Thyroid gland (tissue), 4 donors: ENCODE measurements at regions not wholly inside any gene's neighbourhood (a gene's known extent, or its start where the extent isn't known, plus 50 kb on each side); places are given as distances from the start of the nearest gene placed in this dataset.

ENCODE experiments used
- DNase-seq, 2 donors: peaks; one replicate each; pipeline ENCODE4 v3.0.0-alpha.2; 2019
- H3K27ac ChIP-seq, 3 donors: fragments of 200-600 bp; sonication (generic); 1 replicate in 2 of 3; 2 replicates in 1 of 3; pipeline ENCODE4 v1.5.1; 2016 to 2019; ENCODE audit warnings: mild to moderate bottlenecking in 1 of 3, moderate library complexity in 1 of 3
- H3K27me3 ChIP-seq: fragments of 200-600 bp; sonication (generic); one replicate; pipeline ENCODE4 v1.5.1; 2019
- H3K36me3 ChIP-seq, 2 donors: fragments of 200-600 bp; sonication (generic); one replicate each; pipeline ENCODE4 v1.5.1; 2016 to 2019
- H3K4me1 ChIP-seq, 2 donors: fragments of 200-600 bp; sonication (generic); one replicate each; pipeline ENCODE4 v1.5.1; 2017 to 2019
- H3K4me3 ChIP-seq, 3 donors: fragments of 200-600 bp; sonication (generic); replicated peaks in 1 of 3; 1 replicate in 2 of 3; 2 replicates in 1 of 3; pipeline ENCODE4 v1.5.1; 2016; ENCODE audit warnings: mild to moderate bottlenecking in 1 of 3
- H3K9me3 ChIP-seq: fragments of 200-600 bp; sonication (generic); one replicate; pipeline ENCODE4 v1.5.1; 2017
- POLR2A ChIP-seq, 2 donors: fragments of 450-650 bp; IDR thresholded peaks; one replicate each; pipeline ENCODE4 v1.6.1; 2017; ENCODE audit warnings: antibody characterized with exemption in 2 of 2, mild to moderate bottlenecking in 2 of 2, moderate library complexity in 1 of 2
- WGBS, 2 donors: methylation state at CpG; one replicate each; pipeline ENCODE4 v1.1.5; 2017; 5-methylcytosine and 5-hydroxymethylcytosine counted together
- intact Hi-C: fragments of 100-400 bp; cut with DNase I; formaldehyde crosslinking; loops from one replicate; pipeline ENCODE4 v1.15.1; 2023
- TF ChIP-seq, protein P1 (sequence below), 6 experiments: fragments of 200-600 bp in 3 of 6; fragments of 450-650 bp in 3 of 6; sonication (generic) in 3 of 6; IDR thresholded peaks; one replicate each; pipeline ENCODE4 v1.5.1; 2016 to 2019; ENCODE audit warnings: antibody characterized with exemption in 6 of 6, mild to moderate bottlenecking in 2 of 6, inconsistent platforms in 1 of 6, moderate library complexity in 1 of 6

DNA sequence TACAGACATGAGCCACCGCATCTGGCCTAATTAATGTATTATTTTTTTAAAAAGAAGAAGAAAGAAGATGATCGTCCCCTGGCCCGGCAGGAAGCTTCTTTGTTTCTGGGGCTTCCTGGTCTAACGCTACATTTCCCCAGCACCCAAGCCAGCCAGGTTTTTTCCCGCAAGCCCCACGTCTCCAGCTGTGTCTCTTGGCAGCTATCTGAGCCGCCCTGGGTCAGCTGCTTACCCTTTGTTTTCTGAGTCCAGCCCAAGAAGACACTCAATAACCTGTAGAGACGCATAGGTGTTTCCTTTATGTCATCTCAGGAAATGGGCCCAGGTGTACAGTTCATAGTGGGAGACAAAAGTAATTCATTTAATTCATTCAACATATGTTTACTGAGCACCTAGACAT, 110.2 kb downstream of the MTPAP start:
- H3K4me3 ChIP-seq, result no peak overlapping the region
- TF ChIP-seq POLR2A (IDR thresholded peaks at IDR 0.05), result no peak
- TF ChIP-seq, protein P1, sequence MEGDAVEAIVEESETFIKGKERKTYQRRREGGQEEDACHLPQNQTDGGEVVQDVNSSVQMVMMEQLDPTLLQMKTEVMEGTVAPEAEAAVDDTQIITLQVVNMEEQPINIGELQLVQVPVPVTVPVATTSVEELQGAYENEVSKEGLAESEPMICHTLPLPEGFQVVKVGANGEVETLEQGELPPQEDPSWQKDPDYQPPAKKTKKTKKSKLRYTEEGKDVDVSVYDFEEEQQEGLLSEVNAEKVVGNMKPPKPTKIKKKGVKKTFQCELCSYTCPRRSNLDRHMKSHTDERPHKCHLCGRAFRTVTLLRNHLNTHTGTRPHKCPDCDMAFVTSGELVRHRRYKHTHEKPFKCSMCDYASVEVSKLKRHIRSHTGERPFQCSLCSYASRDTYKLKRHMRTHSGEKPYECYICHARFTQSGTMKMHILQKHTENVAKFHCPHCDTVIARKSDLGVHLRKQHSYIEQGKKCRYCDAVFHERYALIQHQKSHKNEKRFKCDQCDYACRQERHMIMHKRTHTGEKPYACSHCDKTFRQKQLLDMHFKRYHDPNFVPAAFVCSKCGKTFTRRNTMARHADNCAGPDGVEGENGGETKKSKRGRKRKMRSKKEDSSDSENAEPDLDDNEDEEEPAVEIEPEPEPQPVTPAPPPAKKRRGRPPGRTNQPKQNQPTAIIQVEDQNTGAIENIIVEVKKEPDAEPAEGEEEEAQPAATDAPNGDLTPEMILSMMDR (IDR thresholded peaks at IDR 0.05), result no peak
- DNase-seq, result no peak
- H3K9me3 ChIP-seq, result no peaks in the 10 kb centered on the region
- 77 to 83% methylated on average over 8 of the region's 8 CpGs for WGBS, 2 donors
- no peaks in the 10 kb centered on the region for H3K27me3 ChIP-seq
- no peaks in the 10 kb centered on the region for H3K4me1 ChIP-seq
- H3K27ac ChIP-seq, result no peak overlapping the region
- no peaks in the 10 kb centered on the region for H3K36me3 ChIP-seq
- intact Hi-C loops, result no loop called here

DNA sequence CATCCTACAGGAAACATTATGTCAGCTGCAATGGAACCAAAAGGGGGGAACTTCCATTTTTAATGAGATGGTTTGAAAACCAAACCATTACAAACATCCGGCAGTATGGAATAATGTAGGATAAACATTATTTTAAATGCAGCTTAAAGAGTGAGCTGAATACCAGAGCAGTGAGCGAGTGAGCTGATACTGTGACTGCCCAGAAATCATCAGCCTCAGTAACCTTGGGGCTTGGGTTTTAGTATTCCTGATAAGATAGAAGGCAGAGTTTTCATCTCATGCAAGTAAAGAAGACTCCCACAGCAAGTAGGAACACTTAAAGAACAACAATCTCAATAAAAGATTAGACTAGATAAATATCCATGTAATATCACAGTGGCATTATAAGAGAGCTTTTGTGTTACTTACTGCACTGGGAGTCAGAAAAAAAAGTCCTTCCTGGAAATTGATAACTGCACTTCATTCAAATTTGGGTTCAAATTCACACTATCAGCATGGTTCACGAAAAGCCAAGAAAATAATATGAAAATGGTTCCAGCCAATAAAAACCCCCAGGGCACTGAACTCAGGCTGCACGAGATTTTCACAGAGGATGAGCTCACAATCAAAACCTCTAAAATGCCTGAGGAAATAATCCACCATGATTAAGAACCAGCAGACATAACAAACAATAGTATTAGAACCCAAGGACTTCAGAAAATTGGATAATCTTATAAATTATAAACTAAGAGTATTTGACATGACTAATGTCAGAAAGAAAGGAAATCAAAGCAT, 115.7 kb downstream of the MTPAP start:
- intact Hi-C loops, result no loop called here
- H3K4me3 ChIP-seq, result no peak overlapping the region
- DNase-seq, result no peak
- no peaks in the 10 kb centered on the region for H3K27me3 ChIP-seq
- no peak overlapping the region for H3K27ac ChIP-seq
- no peaks in the 10 kb centered on the region for H3K4me1 ChIP-seq
- H3K36me3 ChIP-seq, result no peaks in the 10 kb centered on the region
- TF ChIP-seq, protein P1 (IDR thresholded peaks at IDR 0.05), result no peak
- TF ChIP-seq POLR2A (IDR thresholded peaks at IDR 0.05), result no peak
- H3K9me3 ChIP-seq, result no peaks in the 10 kb centered on the region
- WGBS, 2 donors, result 88 to 94% methylated on average over 4 of the region's 4 CpGs

DNA sequence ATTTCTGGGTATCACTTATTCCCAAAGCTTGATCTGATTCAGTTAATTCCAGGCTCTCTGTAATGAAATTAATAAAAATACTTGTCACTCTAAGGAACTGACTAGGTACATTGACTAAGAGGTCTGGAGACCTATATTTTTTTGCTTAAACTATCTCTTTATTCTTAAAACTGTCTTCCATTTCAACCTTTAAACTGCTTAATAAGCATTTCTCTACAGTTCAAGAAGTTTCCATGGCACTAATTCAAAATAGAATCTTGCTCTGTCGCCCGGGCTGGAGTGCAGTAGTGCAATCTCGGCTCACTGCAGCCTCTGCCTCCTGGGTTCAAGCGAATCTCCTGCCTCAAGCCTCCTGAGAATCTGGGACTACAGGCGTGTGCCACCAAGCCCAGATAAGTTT, 117.4 kb downstream of the MTPAP start:
- intact Hi-C loops, result no loop called here
- 86 to 91% methylated on average over 5 of the region's 5 CpGs for whole genome bisulfite sequencing, 2 donors

DNA sequence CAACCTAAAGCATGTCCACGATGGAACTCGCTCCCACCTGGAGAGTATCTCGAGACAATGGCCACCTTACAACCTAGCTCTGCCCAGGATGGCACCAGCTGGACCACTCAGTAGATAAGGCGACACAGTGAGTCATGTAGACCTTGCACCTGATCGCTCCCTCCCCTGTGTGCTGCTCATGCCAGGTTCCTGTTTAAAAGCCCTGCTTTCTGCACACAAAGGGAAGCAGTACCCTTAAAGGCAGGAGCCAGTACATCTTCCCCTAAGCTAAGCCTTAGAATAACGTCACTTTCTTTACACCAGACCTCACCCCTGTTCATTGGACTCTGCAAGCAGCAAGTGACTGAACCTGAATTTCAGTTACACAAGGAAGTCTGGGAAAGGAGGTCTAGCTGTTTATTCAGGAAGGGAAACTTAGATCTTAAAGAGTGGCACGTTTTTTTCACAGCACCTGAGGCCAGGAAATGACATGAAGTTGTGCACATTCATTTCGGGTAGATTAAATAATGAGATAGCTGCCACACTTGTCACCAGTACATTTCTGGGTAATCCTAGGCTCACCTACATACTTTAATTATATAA, 117.9 kb downstream of the MTPAP start:
- H3K36me3 ChIP-seq, result no peaks in the 10 kb centered on the region
- no peaks in the 10 kb centered on the region for H3K27me3 ChIP-seq
- intact Hi-C loops, result no loop called here
- no peak for DNase-seq
- no peak overlapping the region for H3K27ac ChIP-seq
- H3K9me3 ChIP-seq, result no peaks in the 10 kb centered on the region
- H3K4me3 ChIP-seq, result no peak overlapping the region
- no peaks in the 10 kb centered on the region for H3K4me1 ChIP-seq
- TF ChIP-seq, protein P1 (IDR thresholded peaks at IDR 0.05), result no peak
- TF ChIP-seq POLR2A (IDR thresholded peaks at IDR 0.05), result no peak
- WGBS, 2 donors, result 77 to 79% methylated on average over 8 of the region's 8 CpGs

More for the DNA sequence above, 117.4 kb downstream of the MTPAP start:
- Histone ChIP-seq H3K4me3 (no peak overlapping the region), H3K36me3 (no peaks in the 10 kb centered on the region), H3K27ac (no peak overlapping the region), H3K27me3 (no peaks in the 10 kb centered on the region), H3K9me3 (no peaks in the 10 kb centered on the region), H3K4me1 (no peaks in the 10 kb centered on the region)
- no peak for DNase-seq
- no peak for TF ChIP-seq POLR2A (IDR thresholded peaks at IDR 0.05)
- TF ChIP-seq, protein P1 (IDR thresholded peaks at IDR 0.05), result no peak

DNA sequence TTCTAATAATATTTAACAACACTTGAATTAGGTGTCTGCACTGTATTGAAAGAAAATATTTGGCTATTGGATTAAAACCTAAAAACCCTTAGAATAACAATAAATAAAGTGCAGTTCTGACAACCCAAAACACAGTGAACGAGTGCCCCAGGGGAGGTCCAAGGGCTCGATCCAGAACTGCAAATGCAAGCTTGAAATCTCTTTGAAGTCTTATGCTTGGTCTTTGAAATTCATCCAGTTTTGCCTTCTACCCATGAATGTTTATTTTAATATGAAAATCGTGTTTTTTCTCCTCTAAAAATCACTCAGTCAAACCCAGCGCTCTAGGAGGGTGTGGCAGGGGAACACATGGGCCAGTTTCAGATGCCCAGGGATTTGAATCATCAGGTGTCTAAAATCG, 119.5 kb downstream of the MTPAP start:
- 50 to 53% methylated on average over 5 of the region's 5 CpGs for WGBS, 2 donors
- Histone ChIP-seq H3K36me3 (no peaks in the 10 kb centered on the region), H3K9me3 (no peaks in the 10 kb centered on the region), H3K27me3 (no peaks in the 10 kb centered on the region), H3K4me3 (no peak overlapping the region), H3K27ac (no peak overlapping the region), H3K4me1 (no peaks in the 10 kb centered on the region)
- peak in 1 of 2 donors; percentile 41 for DNase-seq
- TF ChIP-seq POLR2A (IDR thresholded peaks at IDR 0.05), result no peak
- TF ChIP-seq, protein P1 (IDR thresholded peaks at IDR 0.05), result no peak
- intact Hi-C loops, result no loop called here
